Muscle layer of colon (tissue), 2 donors: ENCODE measurements at regions not wholly inside any gene's neighbourhood (a gene's known extent, or its start where the extent isn't known, plus 50 kb on each side); places are given as distances from the start of the nearest gene placed in this dataset.
"Not testable (repeated sequence)": the region's sequence is repeated elsewhere in the genome, so short reads cannot be mapped to it uniquely, and the experiment has no call there.

Experiments used
- H3K27ac ChIP-seq: one replicate; pipeline ENCODE4 v1.7.0; 2013; ENCODE audit warnings: low read depth, mild to moderate bottlenecking, low read length, moderate library complexity
- H3K27me3 ChIP-seq, 2 donors: one replicate each; pipeline ENCODE4 v1.7.0; 2013; ENCODE audit warnings: low read length in 2 of 2, mild to moderate bottlenecking in 2 of 2; ENCODE audit not compliant: insufficient read depth in 2 of 2, control insufficient read depth in 1 of 2
- H3K36me3 ChIP-seq: one replicate; pipeline ENCODE4 v1.7.0; 2013; ENCODE audit warnings: mild to moderate bottlenecking, low read length; ENCODE audit not compliant: insufficient read depth
- H3K4me1 ChIP-seq: one replicate; pipeline ENCODE4 v1.7.0; 2013; ENCODE audit warnings: mild to moderate bottlenecking, low read length; ENCODE audit not compliant: insufficient read depth
- H3K4me3 ChIP-seq, 2 donors: one replicate each; pipeline ENCODE4 v1.7.0; 2013; ENCODE audit warnings: low read length in 2 of 2, low read depth in 1 of 2, mild to moderate bottlenecking in 1 of 2, moderate library complexity in 1 of 2
- H3K9ac ChIP-seq: one replicate; pipeline ENCODE4 v1.7.0; 2013; ENCODE audit warnings: low read length
- H3K9me3 ChIP-seq: one replicate; pipeline ENCODE4 v1.7.0; 2013; ENCODE audit warnings: mild to moderate bottlenecking, low read length
- donor health status: abdominal sarcoma.
- donor health status: Adenocarcinoma of cecum.

DNA sequence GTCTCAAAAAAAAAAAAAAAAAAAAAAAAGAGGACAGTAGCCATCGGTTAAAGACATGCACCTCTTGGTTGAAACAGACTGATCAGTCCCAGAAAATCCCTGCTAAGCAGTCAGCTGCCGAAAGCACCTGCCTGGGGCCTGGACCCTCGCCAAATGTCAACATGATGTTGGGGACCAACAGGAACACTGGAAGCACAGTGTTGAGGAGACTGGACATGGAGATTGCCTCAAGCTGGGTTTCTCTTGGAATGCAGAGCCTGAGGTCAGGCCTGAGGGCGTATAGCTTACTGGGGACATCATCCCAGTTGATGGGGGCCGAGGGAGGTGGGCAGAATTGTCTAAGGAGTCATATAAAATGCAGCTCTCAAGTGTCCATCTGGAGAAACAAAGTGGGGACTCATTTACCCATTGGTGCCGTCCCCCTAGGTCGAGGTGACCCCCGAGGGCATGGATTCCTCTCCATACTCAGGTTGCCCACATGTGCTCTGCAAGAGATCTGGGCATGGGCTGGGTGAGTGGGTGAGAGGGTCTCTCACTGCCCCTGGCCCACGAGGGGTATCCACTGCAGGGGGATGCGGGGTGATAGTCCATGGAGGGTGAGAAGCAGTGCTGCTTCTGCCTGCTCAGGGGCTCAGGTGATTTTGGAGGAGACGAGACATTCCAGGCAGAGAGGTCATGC, 164.5 kb downstream of the URI1 start:
- Histone ChIP-seq H3K36me3 (no peaks in the 10 kb centered on the region), H3K4me1 (no peaks in the 10 kb centered on the region), H3K27me3 (no peaks in the 10 kb centered on the region), H3K9ac (no peak overlapping the region), H3K27ac (no peak overlapping the region), H3K9me3 (no peaks in the 10 kb centered on the region), H3K4me3 (no peak overlapping the region)

- Histone ChIP-seq H3K4me1 (no peaks in the 10 kb centered on the region), H3K27me3 (no peaks in the 10 kb centered on the region), H3K27ac (no peak overlapping the region), H3K4me3 (no peak overlapping the region), H3K9ac (no peak overlapping the region), H3K36me3 (no peaks in the 10 kb centered on the region), H3K9me3 (no peaks in the 10 kb centered on the region)
These were observed 165.2 kb downstream of the URI1 start for GRCh38 chr19:30107251-30107650.

DNA sequence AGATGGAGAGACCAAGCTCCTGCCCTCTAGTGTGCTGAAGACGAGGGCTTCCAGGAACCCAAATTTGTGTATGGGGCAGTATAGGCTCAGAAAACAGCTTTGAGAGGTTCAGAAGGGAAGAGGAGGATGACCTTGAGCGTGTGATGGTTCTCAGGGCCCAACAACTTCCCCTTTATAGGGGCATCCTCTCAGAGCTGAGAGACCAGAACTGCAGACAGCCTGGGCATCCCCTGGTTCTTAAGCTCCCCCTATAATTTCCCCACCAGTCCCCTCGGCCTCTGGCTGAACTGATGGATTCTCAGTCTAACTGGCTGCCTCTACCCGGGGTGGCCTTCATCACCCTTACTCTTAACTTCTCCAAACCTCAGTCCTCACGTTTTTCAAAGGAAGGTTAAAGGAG, 167.5 kb downstream of the URI1 start:
- Histone ChIP-seq H3K27me3 (no peaks in the 10 kb centered on the region), H3K9ac (no peak overlapping the region), H3K9me3 (no peaks in the 10 kb centered on the region), H3K4me3 (no peak overlapping the region), H3K36me3 (no peaks in the 10 kb centered on the region), H3K27ac (no peak overlapping the region), H3K4me1 (no peaks in the 10 kb centered on the region)

GRCh38 chr19:30111021-30111855, 169.2 kb downstream of the URI1 start:
- Histone ChIP-seq H3K4me3 (no peak overlapping the region), H3K9me3 (no peaks in the 10 kb centered on the region), H3K4me1 (no peaks in the 10 kb centered on the region), H3K27ac (no peak overlapping the region), H3K9ac (no peak overlapping the region), H3K27me3 (no peaks in the 10 kb centered on the region), H3K36me3 (no peaks in the 10 kb centered on the region)

GRCh38 chr19:30112171-30112570, 170.1 kb downstream of the URI1 start:
- H3K27ac ChIP-seq: no peak overlapping the region
- H3K4me3 ChIP-seq: no peak overlapping the region
- H3K9me3 ChIP-seq: no peaks in the 10 kb centered on the region
- no peaks in the 10 kb centered on the region for H3K36me3 ChIP-seq
- H3K4me1 ChIP-seq: no peaks in the 10 kb centered on the region
- H3K27me3 ChIP-seq: no peaks in the 10 kb centered on the region
- H3K9ac ChIP-seq: no peak overlapping the region

GRCh38 chr19:30112666-30113065, 170.6 kb downstream of the URI1 start:
- no peaks in the 10 kb centered on the region for H3K36me3 ChIP-seq
- H3K27me3 ChIP-seq: no peaks in the 10 kb centered on the region
- H3K9ac ChIP-seq: no peak overlapping the region
- no peaks in the 10 kb centered on the region for H3K4me1 ChIP-seq
- no peak overlapping the region for H3K4me3 ChIP-seq
- H3K9me3 ChIP-seq: no peaks in the 10 kb centered on the region
- H3K27ac ChIP-seq: no peak overlapping the region

- no peak overlapping the region for H3K27ac ChIP-seq
- H3K9me3 ChIP-seq: no peaks in the 10 kb centered on the region
- no peak overlapping the region for H3K9ac ChIP-seq
- no peaks in the 10 kb centered on the region for H3K27me3 ChIP-seq
- no peaks in the 10 kb centered on the region for H3K4me1 ChIP-seq
- no peaks in the 10 kb centered on the region for H3K36me3 ChIP-seq
- no peak overlapping the region for H3K4me3 ChIP-seq
These were observed 171.1 kb downstream of the URI1 start for GRCh38 chr19:30113186-30113585.

DNA sequence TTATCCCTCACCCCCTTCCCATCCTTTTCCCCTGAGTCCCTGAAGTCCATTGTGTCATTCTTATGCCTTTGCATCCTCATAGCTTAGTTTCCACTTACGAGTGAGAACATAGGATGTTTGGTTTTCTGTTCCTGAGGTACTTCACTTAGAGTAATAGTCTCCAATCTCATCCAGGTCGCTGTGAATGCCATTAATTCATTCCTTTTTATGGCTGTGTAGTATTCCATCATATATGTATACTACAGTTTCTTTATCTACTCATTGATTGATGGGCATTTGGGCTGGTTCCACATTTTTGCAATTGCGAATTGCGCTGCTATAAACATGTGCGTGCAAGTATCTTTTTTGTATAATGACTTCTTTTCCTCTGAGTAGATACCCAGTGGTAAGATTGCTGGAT, 172.1 kb downstream of the URI1 start:
- not testable (repeated sequence) for H3K9me3 ChIP-seq, H3K27me3 ChIP-seq

GRCh38 chr19:30115947-30116346, 173.9 kb downstream of the URI1 start:
- Histone ChIP-seq H3K4me1 (no peaks in the 10 kb centered on the region), H3K9me3 (no peaks in the 10 kb centered on the region), H3K27ac (no peak overlapping the region), H3K36me3 (no peaks in the 10 kb centered on the region), H3K9ac (no peak overlapping the region), H3K27me3 (no peaks in the 10 kb centered on the region), H3K4me3 (no peak overlapping the region)

More for the DNA sequence above, 172.1 kb downstream of the URI1 start:
- H3K27ac ChIP-seq, H3K36me3 ChIP-seq, H3K4me3 ChIP-seq, H3K9ac ChIP-seq, H3K4me1 ChIP-seq: not testable (repeated sequence)

DNA sequence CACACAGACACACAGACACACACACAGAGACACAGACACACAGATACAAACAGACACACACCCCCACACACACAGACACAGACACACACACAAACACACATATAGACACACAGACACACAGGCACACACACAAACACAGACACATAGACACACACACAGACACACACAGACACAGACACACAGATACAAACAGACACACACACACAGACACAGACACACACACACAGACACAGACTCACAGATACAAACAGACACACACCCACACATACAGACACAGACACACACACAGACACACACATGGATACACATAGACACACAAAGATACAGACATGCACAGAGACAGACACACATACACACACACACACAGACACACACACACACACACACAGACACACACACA, 174.5 kb downstream of the URI1 start:
- Histone ChIP-seq H3K4me1 (no peaks in the 10 kb centered on the region), H3K9ac (no peak overlapping the region)

GRCh38 chr19:30116984-30117555, 175.0 kb downstream of the URI1 start:
- Histone ChIP-seq H3K4me1 (no peaks in the 10 kb centered on the region), H3K27me3 (no peaks in the 10 kb centered on the region), H3K4me3 (no peak overlapping the region), H3K9ac (no peak overlapping the region), H3K9me3 (no peaks in the 10 kb centered on the region), H3K27ac (no peak overlapping the region), H3K36me3 (no peaks in the 10 kb centered on the region)

More for the DNA sequence above, 174.5 kb downstream of the URI1 start:
- Histone ChIP-seq H3K9me3 (no peaks in the 10 kb centered on the region), H3K27ac (no peak overlapping the region), H3K4me3 (no peak overlapping the region), H3K27me3 (no peaks in the 10 kb centered on the region), H3K36me3 (no peaks in the 10 kb centered on the region)
